GM19328 (cell line): ENCODE measurements at regions not wholly inside any gene's neighbourhood (a gene's known extent, or its start where the extent isn't known, plus 50 kb on each side); places are given as distances from the start of the nearest gene placed in this dataset.
"Not testable (repeated sequence)": the region's sequence is repeated elsewhere in the genome, so short reads cannot be mapped to it uniquely, and the experiment has no call there.

Experiments
- ATAC-seq: cut with Tn5 transposase; IDR thresholded peaks from one replicate; pipeline ENCODE4 v1.9.1; 2021; ENCODE audit warnings: mild to moderate bottlenecking, moderate library complexity; ENCODE audit not compliant: unreplicated experiment

DNA sequence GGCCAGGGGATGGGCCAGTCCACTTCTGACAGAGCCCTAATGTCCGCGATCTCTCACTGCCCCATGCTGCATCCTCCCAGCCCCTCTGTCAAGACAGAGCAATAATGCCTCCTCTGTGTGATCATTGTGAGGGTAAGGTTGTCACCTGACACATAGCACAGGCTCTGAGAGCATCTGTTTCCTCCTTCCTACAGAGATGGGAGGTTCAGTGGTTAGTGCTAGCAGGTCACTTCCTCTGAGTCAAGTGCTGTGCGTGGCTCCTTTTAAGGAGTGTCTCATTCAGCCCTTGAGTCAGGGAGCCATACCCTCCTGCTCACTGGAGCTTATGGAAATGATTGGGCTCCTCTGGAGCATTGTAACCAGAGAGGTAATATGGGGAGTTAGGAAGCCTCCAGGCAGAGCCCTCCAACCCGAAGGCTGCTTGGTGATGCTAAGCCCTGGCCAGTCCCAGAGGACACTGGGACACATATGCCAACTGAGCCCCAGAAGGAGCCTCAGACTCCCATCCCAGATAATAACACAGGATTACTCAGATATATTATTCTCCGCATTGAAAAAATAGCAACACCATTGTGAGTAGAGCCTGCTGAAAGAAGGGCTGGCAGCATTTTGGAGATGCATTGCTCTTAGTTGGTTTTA is 189.0 kb downstream of the GALNT1 start:
- ATAC-seq, result no peak

DNA sequence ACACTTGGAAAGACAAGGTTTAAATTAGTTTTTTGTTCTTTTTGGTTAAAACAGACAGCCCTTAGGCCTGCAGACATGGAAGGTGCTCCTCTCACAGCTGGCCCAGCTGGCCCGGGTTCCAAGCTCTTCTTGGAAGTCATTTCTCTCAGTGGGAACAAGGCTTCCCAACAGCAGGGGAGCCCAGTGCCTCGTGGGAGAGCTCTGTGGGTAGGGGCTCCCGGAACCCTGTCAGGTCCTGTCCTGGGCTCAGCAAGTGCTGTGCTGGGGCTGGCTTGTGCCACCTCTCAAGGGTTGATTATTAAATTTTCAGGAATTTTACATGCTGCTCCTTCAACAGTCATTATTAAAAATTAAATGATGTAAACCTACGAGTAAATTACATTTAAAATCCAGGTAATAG is 189.6 kb downstream of the GALNT1 start:
- no peak for ATAC-seq

DNA sequence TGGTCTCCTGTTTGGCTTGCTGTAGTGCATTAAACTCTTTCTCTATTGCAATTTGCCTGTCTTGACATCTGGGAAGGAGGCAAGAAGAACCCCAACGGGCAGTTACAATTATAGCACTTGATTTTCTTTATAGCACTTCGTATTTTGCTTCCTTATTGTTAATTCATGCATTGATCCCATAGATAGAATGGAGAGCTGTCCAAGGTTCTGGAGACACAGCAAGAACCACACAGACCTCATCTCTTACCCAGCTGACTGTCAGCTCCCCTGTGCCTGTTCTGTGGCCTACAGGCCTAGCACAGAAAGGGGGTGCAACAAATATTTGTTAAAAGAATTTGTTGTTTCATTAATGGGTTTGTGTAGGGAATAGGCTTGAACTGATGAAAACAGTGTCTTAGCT is 194.3 kb downstream of the GALNT1 start:
- ATAC-seq, result no peak

GRCh38 chr18:35776473-35776872 is 194.9 kb downstream of the GALNT1 start:
- ATAC-seq, result no peak

DNA sequence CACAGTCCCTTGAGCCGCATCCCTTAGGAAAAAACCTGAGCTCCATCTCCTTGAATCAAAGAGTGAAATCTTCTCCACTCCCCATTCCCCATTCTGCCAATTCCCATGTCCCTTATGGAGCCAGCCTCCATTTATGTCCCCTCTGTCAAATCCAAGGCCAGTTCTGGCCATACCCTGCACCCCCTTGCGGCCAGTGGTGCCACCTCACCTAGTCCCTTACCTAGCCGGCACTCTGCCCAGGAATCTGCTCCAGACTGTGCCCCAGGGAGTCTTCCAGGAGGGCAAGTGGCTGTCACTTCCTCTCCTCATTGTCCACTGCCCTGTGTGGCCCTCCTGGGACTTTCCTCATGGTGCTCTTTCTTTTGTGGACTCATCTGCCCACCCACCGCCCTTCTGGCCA is 195.4 kb upstream of the RMP24 start:
- no peak for ATAC-seq

DNA sequence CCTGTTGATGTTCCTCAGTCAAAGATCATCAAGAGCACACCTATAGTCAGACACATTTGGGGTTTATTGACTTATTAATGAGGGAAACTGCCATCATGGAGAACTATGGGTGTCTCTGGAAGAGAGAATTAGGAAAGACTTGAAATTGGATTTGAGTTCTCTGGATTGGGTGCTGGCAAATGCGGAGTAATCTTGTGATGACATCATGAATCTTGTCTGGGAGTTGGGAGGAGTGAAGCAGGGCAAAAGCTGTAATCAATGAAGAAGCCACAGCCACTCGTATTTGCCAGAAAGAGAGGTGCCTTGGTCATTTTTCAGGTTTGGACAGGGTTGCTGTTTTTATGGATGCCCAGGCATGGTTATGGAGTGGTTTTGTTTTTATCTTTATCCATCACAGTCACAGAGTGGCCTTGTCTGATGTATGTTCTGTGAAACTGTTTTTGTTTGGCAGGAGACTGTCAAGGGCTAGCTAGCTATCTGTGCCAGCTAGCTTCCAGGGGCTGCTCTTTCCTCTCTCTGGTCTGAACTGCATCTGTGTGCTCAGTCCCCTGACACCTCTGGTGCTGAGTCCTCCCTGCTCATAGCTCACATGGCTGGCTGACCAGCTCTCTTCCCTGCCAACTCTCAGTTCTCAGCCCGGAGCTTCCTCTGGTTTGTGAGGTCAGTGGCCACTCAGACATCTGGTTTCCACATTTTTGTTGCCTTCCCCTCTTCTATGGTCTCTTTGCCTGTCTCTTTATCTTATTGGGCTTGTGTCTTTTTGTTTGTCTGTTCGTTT is 193.4 kb upstream of the RMP24 start:
- no peak for ATAC-seq

GRCh38 chr18:35780937-35781336 is 191.5 kb upstream of the RMP24 start:
- ATAC-seq, result no peak

DNA sequence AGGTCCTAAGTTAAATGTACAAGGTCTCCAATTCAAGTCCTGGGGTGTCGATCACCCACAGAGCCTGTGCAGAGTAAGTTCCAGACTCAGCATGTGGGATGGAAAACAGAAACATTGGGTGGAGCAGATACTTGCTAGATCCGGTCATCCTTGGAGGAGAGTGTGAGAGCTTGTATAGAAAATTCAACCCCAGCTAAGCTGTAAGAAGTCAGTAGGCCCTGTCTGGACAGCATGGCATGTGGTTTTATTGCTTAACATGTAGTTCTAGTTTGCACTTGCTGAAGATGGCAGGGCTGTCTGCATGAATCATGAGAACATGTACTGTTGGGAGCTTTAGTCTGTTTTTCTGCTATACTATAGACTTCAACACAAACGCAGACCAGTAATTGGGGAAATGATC is 189.6 kb upstream of the RMP24 start:
- no peak for ATAC-seq

DNA sequence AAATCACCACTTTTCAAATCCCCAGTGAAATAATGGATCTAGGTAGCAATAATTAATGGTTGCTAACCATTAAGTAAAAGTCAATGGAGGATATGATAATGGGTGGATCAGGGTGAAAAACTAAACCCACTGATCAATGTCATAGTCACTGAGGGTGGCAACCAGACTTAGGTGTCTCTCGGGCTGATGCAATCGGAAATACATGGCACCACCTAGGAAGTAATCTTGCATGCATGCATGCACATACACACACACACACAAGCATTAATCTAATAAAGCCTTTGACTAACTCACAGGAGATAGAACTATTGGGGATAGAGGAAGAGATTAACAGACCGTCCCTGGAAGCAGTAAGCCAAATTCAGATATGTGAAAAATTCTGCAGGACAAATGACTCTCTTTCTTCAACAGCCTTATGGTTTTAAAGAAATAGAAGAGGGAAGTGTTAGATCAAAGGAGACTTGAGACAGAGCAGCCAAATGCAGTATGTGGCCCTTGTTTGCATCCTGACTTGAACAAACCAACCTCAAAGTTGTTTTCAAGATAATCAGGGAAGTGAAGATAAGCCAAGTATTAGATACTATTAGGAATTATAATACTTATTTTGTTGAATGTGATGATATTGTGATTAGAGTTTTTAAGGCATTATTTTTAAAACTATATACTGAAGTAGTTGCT is 186.0 kb upstream of the RMP24 start:
- no peak for ATAC-seq

DNA sequence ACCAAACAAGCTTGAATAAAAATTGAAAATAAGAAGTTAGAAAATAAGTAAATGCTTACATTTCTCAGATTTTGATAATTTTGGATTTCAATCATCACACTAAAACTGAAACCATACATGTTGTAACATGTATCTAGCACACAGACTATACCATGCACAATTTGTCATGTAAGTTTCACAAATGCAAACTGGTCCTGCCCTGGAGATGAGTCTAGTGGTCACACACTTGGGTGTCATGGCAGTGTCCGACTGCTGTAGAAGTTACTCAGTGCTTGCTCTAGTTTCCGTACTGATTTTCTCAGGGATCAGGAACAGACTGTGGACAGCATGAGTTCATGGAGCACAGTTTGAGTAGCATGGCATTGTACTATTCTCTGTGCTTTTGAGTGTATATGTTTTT is 182.9 kb upstream of the RMP24 start:
- ATAC-seq, result no peak

DNA sequence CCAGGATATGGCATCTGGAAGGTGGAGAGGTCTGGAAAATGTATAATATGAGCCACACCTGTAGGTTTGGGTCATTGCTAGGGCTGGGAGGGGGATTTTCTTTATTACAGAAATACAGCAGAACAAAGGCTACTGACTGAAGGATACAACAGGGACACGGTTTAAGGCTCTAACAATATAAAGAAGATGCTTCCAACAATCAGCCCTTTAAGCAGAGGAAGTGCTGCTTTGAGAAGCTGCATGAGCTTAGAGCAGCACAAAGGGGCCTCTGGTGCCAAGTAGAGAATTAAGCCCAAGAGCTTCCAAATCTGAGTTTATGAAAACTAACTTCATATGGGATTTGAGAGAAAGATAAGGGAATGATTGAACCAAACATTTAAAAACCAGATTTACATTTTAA is 174.5 kb upstream of the RMP24 start:
- no peak for ATAC-seq

DNA sequence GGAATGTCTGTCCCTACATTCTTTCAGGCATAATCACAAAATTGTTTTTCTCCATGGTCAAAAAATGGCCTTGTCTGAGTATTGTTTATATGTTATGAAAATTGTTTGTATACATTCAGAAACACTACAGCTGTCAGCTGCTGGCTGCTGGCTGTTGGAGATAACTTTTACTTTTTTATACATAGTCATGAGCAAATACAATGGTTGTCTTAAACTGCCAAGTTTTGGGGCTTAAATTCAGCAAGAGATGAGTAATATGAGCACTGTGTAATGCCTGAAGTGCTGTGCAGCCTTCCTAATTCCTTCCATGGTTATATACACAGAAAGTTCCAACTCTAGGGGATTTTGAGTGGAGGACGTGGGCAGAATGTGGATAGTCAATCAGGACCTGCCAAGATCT is 168.9 kb upstream of the RMP24 start:
- no peak for ATAC-seq

GRCh38 chr18:35804377-35804776 is 168.1 kb upstream of the RMP24 start:
- no peak for ATAC-seq

DNA sequence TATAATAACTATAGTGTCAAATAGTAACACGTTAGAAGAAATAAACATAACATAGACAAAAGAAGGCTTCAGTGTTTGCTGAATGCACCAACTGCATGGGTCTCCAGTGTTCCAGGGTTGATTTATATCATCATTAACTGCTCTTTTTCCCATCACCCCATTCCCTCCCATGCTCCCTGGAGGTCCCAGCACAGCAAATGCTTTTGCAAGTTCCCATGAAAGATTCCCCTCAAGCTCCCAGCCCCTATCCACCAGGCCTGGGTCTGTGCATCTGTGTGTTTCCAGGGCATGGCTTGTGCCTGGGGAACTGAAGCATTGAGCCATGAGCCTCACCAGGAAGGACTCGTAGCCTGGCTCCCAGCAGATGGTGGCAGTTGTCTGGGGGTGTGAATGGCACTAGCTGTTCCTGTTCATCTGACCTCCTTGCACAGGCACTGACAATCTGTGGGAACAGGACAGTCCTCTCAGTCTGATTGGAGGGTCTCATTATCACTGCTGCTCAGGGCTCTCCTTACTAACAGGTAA is 164.6 kb upstream of the RMP24 start:
- no peak for ATAC-seq

DNA sequence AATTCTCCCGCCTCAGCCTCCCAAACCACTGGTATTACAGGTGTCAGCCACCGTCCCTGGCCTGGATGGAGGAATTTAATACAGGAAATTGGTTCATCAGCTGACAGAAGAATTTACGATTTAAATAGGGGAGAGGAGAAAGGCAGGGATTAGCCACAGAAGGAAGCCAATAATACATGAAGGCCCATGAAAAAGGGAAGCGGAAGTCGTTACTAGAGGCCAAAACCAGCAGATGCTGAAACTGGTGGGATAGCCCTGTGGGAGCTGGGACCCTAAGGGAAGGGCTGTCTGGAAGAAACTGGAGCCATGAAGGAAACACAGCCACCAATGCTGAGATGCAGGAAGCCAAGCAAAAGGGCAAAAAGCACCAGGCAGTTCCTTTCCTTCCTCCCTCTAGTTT is 163.7 kb upstream of the RMP24 start:
- no peak for ATAC-seq

DNA sequence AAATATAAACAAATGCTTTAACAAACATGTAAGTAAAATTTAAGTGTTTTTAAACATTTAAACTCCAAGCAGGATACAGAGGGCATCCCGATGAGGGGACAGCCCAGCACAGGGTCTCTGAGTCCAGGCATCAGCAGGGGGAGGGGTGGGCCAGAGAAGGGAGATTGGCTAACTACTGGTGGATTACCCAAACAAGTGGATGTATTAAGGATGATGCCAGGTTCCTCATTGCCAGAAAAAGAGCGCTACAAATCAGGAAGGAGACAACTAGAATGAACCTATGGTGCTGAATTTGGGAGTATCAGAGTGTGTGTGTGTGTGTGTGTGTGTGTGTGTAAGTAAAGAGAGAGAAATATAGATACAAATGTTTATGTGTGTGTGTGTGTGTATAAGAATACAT is 162.0 kb upstream of the RMP24 start:
- no peak for ATAC-seq

DNA sequence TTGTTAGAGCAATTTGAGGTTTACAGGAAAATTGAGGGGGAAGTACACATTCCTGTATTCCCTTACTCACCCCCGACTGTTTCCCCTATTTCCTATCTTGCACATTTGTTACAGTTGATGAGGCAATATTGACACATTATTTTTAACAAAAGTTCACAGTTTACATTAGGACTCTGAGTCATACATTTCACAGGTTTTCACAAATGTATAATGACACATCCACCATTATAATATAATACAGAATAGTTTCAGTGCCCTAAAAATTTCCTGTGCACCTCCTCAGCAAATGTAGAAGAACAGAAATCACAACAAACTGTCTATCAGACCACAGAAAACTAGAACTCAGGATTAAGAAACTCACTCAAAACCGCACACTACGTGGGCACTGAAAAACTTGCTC is 160.6 kb upstream of the RMP24 start:
- ATAC-seq, result no peak

GRCh38 chr18:35815011-35815410 is 157.5 kb upstream of the RMP24 start:
- not testable (repeated sequence) for ATAC-seq

DNA sequence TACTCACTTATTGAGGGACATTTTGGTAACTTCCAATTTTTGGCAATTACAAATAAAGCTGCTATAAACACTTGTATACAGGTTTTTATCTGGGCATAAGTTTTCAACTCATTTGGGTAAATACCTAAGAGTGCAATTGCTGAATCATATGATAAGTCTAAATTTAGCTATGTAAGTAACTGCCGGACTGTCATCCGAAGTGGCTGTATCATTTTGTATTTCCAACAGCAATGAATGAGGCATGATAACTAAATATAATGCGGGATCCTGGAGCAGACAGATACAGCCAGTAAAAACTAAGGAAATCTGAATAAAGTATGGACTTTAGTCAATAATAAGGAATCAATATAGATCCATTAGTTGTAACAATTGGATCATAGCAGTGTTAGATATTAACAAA is 156.5 kb upstream of the RMP24 start:
- no peak for ATAC-seq

DNA sequence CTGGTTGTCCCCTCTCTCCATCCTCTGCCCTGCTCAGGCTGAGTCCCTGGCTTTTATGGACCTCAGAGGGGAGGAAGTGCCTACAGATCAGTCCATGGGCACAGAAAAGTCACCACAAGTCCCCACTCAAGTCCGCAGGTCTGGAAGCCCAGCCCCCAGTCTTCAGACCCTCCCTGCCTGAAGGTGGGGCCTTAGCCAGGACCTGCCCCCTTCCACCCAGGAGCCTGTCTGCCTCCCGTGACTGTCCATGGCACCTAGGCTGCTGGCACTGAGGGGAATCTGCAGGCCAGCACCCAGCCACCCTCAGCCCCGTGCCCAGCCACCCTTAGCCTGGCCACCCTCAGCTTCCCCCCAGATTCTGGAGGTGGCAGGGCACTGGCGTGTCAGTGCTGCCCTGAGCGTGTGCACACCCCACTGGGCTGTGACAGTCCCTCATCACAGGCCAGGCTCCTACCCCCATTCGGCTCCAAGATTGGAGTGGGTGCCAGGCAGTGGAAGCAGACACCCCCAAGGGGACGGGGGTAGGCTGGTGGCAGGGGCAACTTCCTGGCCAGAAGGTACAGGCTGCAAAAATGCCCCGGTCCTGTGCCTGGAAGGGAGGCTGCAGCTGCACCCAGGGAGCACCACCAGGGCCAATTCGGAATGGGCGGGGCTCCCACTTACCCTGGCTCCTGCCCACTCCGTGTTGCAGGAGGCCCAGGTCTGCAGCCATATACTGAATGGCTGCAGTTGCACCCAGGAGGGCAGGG is 154.7 kb upstream of the RMP24 start:
- ATAC-seq, result no peak

- ATAC-seq, result no peak
These were observed 154.2 kb upstream of the RMP24 start for GRCh38 chr18:35818353-35818667.
